ENCODE measurements at regions not wholly inside any gene's neighbourhood (a gene's known extent, or its start where the extent isn't known, plus 50 kb on each side); places are given as distances from the start of the nearest gene placed in this dataset. TPM values are rescaled to one million over a fixed set of nuclear protein-coding genes. Genes with fewer than 3 reads are reported as not detected.

GRCh38 chr9:88933607-88934379 is 57.5 kb upstream of the S1PR3 start:
- no peak for DNase-seq (ENCODE audit: low read depth)
- TF ChIP-seq CTCF (IDR thresholded peaks at IDR 0.05; ENCODE audit: insufficient read depth, low read length): no peak

GRCh38 chr9:88934876-88935535 is 56.3 kb upstream of the S1PR3 start:
- no peak for TF ChIP-seq CTCF (IDR thresholded peaks at IDR 0.05; ENCODE audit: insufficient read depth, low read length)
- no peak overlapping the region for H3K4me3 ChIP-seq (ENCODE audit: low read depth, low read length)
- DNase-seq (ENCODE audit: low read depth): no peak

More at GRCh38 chr9:88933607-88934379, 57.5 kb upstream of the S1PR3 start:
- H3K4me3 ChIP-seq (ENCODE audit: low read depth, low read length): no peak overlapping the region

GRCh38 chr9:88936132-88936531 is 55.1 kb upstream of the S1PR3 start:
- DNase-seq (ENCODE audit: low read depth): no peak
- H3K4me3 ChIP-seq (ENCODE audit: low read depth, low read length): no peak overlapping the region
- TF ChIP-seq CTCF (IDR thresholded peaks at IDR 0.05; ENCODE audit: insufficient read depth, low read length): no peak

- DNase-seq (ENCODE audit: low read depth): no peak
- no peak for TF ChIP-seq CTCF (IDR thresholded peaks at IDR 0.05; ENCODE audit: insufficient read depth, low read length)
- no peak overlapping the region for H3K4me3 ChIP-seq (ENCODE audit: low read depth, low read length)
Observed at GRCh38 chr9:88936668-88937067, 54.6 kb upstream of the S1PR3 start.

- no peak for TF ChIP-seq CTCF (IDR thresholded peaks at IDR 0.05; ENCODE audit: insufficient read depth, low read length)
Observed at GRCh38 chr9:88937248-88937647, 54.0 kb upstream of the S1PR3 start.

GRCh38 chr9:88938189-88938588 is 53.1 kb upstream of the S1PR3 start:
- no peak overlapping the region for H3K4me3 ChIP-seq (ENCODE audit: low read depth, low read length)
- DNase-seq (ENCODE audit: low read depth): no peak
- no peak for TF ChIP-seq CTCF (IDR thresholded peaks at IDR 0.05; ENCODE audit: insufficient read depth, low read length)

More at GRCh38 chr9:88937248-88937647, 54.0 kb upstream of the S1PR3 start:
- no peak overlapping the region for H3K4me3 ChIP-seq (ENCODE audit: low read depth, low read length)
- no peak for DNase-seq (ENCODE audit: low read depth)

Small RNA genes in the stretch of these regions (small RNA-seq; reads per million reads assigned to genes)
- gene MIR4289: not detected

Data from fibroblast of the aortic adventitia (primary cell).